Large intestine (tissue), 3 donors: ENCODE measurements at regions not wholly inside any gene's neighbourhood (a gene's known extent, or its start where the extent isn't known, plus 50 kb on each side); places are given as distances from the start of the nearest gene placed in this dataset.

Source experiments
- DNase-seq, 2 donors: peaks; one replicate each; pipeline versions ENCODE4 v3.0.0 to v3.0.0-alpha.2; 2013
- H3K27ac ChIP-seq: one replicate; pipeline ENCODE4 v1.5.1; 2013; ENCODE audit warnings: low read length
- H3K27me3 ChIP-seq: 2 replicates; pipeline ENCODE4 v1.6.1; 2013; ENCODE audit warnings: low read length; ENCODE audit not compliant: control insufficient read depth, insufficient read depth
- H3K36me3 ChIP-seq: 2 replicates; pipeline ENCODE4 v1.6.1; 2013; ENCODE audit warnings: low read length; ENCODE audit not compliant: control insufficient read depth, insufficient read depth
- H3K4me1 ChIP-seq: one replicate; pipeline ENCODE4 v1.6.1; 2013; ENCODE audit warnings: low read length; ENCODE audit not compliant: control insufficient read depth, insufficient read depth
- H3K4me3 ChIP-seq: one replicate; pipeline ENCODE4 v1.5.1; 2013; ENCODE audit warnings: low read length
- H3K9me3 ChIP-seq: one replicate; pipeline ENCODE4 v1.6.1; 2013; ENCODE audit warnings: mild to moderate bottlenecking, low read depth, low read length, moderate library complexity; ENCODE audit not compliant: control insufficient read depth
- WGBS: methylation state at CpG from one replicate; pipeline ENCODE4 v1.1.5; 2013; ENCODE audit warnings: low lambda C conversion rate; ENCODE audit not compliant: insufficient coverage; 5-methylcytosine and 5-hydroxymethylcytosine counted together

DNA sequence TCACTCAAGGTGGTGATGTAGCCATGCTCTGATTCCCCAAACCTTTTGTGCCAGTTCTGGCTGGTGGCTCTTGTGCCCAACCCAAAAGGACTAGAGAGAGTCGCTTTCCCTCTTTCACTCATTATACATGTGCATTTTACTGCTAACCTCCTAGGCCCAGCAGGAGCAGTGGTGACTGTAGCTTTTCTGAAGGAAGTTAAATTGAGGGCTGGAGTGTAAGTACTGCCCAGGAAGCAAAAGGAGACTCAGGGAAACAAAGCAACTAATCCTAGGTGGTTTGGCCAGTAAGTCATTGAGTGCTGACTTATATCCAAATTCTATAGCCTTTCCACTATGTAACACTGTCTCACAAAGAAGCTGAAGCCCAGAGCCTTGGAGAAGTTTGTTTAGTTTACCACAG, 194.4 kb upstream of the ZNF462 start:
- H3K36me3 ChIP-seq: no peaks in the 10 kb centered on the region
- no peak overlapping the region for H3K27ac ChIP-seq
- WGBS: no CpG with 5 or more reads among the region's 1 CpG
- H3K27me3 ChIP-seq: no peaks in the 10 kb centered on the region
- H3K9me3 ChIP-seq: no peaks in the 10 kb centered on the region
- no peaks in the 10 kb centered on the region for H3K4me1 ChIP-seq
- no peak overlapping the region for H3K4me3 ChIP-seq
- no peak for DNase-seq

DNA sequence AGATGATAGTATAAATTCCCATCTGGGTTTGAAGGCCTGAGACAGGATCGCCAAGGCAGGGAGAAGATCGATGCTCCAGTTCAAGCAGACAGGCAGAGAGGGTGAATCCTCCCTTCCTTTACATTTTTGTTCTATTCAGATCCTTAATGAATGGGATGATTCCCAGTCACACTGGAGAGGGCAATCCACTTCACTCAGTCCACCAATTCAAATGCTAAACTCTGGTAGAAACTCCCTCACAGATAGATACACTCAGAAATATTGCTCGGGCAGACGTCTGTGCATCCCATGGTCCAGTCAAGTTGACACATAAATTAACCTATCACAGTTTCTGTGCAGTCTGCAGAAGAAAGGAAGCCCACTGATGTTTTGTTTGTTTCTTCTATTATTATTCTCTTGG, 193.1 kb upstream of the ZNF462 start:
- Histone ChIP-seq H3K27me3 (no peaks in the 10 kb centered on the region), H3K4me3 (no peak overlapping the region), H3K4me1 (no peaks in the 10 kb centered on the region), H3K9me3 (no peaks in the 10 kb centered on the region), H3K36me3 (no peaks in the 10 kb centered on the region), H3K27ac (no peak overlapping the region)
- DNase-seq: no peak
- WGBS: no CpG with 5 or more reads among the region's 4 CpGs

DNA sequence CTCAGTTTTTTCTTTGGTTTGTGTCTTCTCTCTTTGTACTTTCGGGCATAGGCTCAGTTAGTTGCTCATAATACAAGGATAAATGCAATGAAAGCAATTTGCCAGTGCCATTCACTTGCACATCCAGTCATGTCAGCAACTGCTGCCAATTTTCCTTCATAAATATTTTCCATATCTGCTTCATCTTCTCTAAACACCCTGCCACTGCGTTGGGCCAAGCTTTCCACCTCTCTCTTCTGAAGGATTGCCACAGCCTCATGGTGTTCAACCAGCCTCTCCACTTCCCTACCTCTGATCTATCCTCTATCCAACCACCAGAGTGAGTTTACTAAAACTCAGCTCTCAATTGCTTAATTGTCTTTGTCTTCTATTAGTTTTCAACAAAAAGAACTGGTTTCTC, 192.5 kb upstream of the ZNF462 start:
- no peak for DNase-seq
- Histone ChIP-seq H3K9me3 (no peaks in the 10 kb centered on the region), H3K27ac (no peak overlapping the region), H3K36me3 (no peaks in the 10 kb centered on the region), H3K4me1 (no peaks in the 10 kb centered on the region), H3K4me3 (no peak overlapping the region), H3K27me3 (no peaks in the 10 kb centered on the region)
- 80% methylated on average over 1 of the region's 2 CpGs for WGBS

DNA sequence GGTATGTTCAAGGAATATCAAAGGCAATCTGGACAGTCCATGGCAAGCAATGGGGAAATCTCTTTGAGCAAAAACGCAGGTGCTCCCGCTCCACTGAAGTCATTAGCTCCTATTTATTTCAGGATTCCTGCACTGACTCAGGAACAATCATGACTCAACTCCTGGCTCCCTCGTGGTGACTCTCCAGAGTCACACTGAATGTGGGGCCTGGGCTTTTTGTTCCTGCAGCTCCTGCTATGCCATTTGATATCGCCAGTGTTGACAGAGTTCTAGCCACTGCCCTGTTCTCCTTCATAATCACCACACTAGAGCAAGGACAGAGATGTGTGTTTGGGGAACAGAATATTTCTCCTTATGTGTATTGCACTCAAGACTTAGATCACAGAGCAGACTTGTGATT, 187.2 kb upstream of the ZNF462 start:
- Histone ChIP-seq H3K36me3 (no peaks in the 10 kb centered on the region), H3K4me3 (no peak overlapping the region), H3K9me3 (no peaks in the 10 kb centered on the region), H3K4me1 (no peaks in the 10 kb centered on the region), H3K27ac (no peak overlapping the region), H3K27me3 (no peaks in the 10 kb centered on the region)
- no CpG with 5 or more reads among the region's 4 CpGs for WGBS
- DNase-seq: no peak

- no peak for DNase-seq
- WGBS: 100% methylated on average over 1 of the region's 5 CpGs
- Histone ChIP-seq H3K9me3 (no peaks in the 10 kb centered on the region), H3K27me3 (no peaks in the 10 kb centered on the region), H3K27ac (no peak overlapping the region), H3K4me1 (no peaks in the 10 kb centered on the region), H3K36me3 (no peaks in the 10 kb centered on the region), H3K4me3 (no peak overlapping the region)
These were observed 185.6 kb upstream of the ZNF462 start for GRCh38 chr9:106677374-106677773.

GRCh38 chr9:106677830-106678229, 185.1 kb upstream of the ZNF462 start:
- no peak overlapping the region for H3K27ac ChIP-seq
- DNase-seq: no peak
- WGBS: no CpG with 5 or more reads among the region's 4 CpGs
- H3K4me3 ChIP-seq: no peak overlapping the region
- no peaks in the 10 kb centered on the region for H3K36me3 ChIP-seq
- no peaks in the 10 kb centered on the region for H3K9me3 ChIP-seq
- no peaks in the 10 kb centered on the region for H3K4me1 ChIP-seq
- H3K27me3 ChIP-seq: no peaks in the 10 kb centered on the region

- no peak overlapping the region for H3K27ac ChIP-seq
- no peaks in the 10 kb centered on the region for H3K27me3 ChIP-seq
- no peak for DNase-seq
- H3K36me3 ChIP-seq: no peaks in the 10 kb centered on the region
- H3K9me3 ChIP-seq: no peaks in the 10 kb centered on the region
- H3K4me1 ChIP-seq: no peaks in the 10 kb centered on the region
- no peak overlapping the region for H3K4me3 ChIP-seq
These were observed 184.7 kb upstream of the ZNF462 start for GRCh38 chr9:106678273-106678672.

DNA sequence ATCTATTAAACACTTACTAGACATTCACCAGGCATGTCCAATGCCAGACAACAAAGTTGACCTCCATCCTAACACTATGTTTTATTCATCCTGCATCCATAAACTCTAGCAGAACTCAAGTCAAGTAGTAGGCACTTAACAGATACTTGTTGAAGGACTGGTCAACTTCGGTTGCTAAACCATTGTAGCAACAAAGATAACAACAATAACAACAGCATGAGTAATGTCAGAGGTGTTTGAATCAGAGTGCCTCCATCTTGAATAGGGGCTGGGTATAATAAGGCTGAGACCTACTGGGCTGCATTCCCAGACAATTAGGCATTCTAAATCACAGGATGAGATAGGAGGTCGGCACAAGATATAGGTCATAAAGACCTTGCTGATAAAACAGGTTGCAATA, 180.5 kb upstream of the ZNF462 start:
- Histone ChIP-seq H3K27me3 (no peaks in the 10 kb centered on the region), H3K4me1 (no peaks in the 10 kb centered on the region), H3K36me3 (no peaks in the 10 kb centered on the region), H3K9me3 (no peaks in the 10 kb centered on the region), H3K27ac (no peak overlapping the region), H3K4me3 (no peak overlapping the region)
- no peak for DNase-seq
- WGBS: no CpG with 5 or more reads among the region's 2 CpGs

DNA sequence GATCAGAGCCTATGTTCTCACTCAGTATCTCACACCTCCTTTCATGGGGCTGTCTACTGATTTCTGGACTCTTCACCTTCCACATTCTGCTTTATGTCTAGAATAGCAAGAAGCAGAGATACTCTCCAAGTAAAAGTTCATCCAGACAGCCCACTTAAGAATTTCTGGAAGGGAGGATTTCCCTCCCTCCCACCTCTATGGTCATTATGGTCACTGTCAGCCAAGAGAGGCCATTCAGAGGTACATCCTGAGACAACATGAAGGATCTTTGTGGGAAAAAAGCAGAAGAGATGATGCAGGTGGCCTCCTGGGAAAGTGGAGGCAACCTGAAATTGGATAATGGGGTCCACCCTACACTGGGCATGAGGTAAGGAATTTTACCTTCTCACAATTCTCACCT, 179.5 kb upstream of the ZNF462 start:
- Histone ChIP-seq H3K4me3 (no peak overlapping the region), H3K9me3 (no peaks in the 10 kb centered on the region), H3K36me3 (no peaks in the 10 kb centered on the region), H3K27me3 (no peaks in the 10 kb centered on the region), H3K27ac (no peak overlapping the region), H3K4me1 (no peaks in the 10 kb centered on the region)
- DNase-seq: no peak

DNA sequence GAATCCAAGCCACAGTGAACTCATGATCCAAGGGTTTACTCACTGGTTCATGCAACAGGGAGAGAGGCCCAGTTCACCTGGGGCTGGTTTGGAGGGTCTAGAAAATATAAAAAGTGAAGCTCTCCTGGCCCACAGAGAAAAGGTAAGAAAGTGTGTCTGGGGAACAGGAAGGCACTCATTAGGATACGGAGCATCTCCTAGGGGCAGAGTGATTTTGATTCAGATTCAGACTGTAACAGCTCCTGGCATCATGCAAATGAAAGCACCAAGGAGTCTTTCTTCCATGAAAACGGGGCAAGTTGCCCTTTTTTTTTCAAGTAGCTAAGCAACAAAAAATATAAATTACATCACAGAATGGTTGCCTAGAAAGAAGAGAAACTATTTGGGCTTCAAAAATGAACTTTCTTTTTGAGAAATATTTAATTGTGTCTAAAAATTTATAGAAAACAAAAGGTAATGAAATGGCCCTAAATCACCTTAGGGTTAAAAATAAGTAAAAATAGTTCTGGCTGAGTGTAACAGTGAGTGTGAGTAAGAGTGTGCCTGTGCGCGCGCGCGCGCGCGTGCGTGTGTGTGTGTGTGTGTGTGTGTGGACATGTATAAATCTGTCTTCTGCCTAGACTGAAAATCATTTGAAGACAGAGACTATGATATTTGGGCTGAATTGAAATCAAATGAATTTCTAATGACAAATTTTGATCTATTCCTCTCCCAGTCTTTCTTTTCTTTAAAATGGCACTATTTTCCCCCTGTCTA, 177.8 kb upstream of the ZNF462 start:
- WGBS: 40% methylated on average over 1 of the region's 11 CpGs
- Histone ChIP-seq H3K36me3 (no peaks in the 10 kb centered on the region), H3K4me3 (no peak overlapping the region), H3K9me3 (no peaks in the 10 kb centered on the region), H3K27ac (no peak overlapping the region), H3K27me3 (no peaks in the 10 kb centered on the region), H3K4me1 (no peaks in the 10 kb centered on the region)
- DNase-seq: no peak

DNA sequence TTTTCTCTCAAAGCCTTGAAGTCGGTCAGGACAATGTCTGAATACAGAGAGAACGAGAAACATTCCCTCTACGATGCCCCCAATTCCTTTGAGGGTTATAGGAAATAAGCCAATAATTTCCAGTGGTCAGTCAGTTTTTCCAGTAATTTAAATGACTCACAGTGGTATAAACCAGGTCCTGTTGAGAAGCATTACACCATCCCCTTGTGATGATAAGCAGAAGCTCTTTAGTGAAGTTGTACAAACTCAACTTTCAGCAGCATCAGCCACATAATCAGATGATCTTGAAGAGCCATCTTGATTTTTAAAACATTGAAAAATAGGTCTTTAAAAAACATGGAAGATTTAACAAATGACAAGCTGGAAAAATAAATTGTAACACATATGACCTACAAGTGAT, 173.9 kb upstream of the ZNF462 start:
- Histone ChIP-seq H3K27me3 (no peaks in the 10 kb centered on the region), H3K4me3 (no peak overlapping the region), H3K4me1 (no peaks in the 10 kb centered on the region), H3K27ac (no peak overlapping the region), H3K9me3 (no peaks in the 10 kb centered on the region), H3K36me3 (no peaks in the 10 kb centered on the region)
- 100% methylated on average over 3 of the region's 3 CpGs for WGBS
- DNase-seq: no peak
